Calu3 (cell line): ENCODE measurements at regions not wholly inside any gene's neighbourhood (a gene's known extent, or its start where the extent isn't known, plus 50 kb on each side); places are given as distances from the start of the nearest gene placed in this dataset.

Source experiments
- BruUV-seq: library from RNA; stranded (reverse); fragments of 400-500 nt; replicated peaks from 2 replicates; lab custom pipeline; 2021; lab: Mats Ljungman, UMichigan
- CTCF ChIA-PET: fragments of 300-600 bp; sonication (Branson Sonifier 250); formaldehyde crosslinking; loops from one replicate; lab custom pipeline; 2022; ENCODE audit warnings: antibody characterized with exemption; lab: Charles Lee
- DNase-seq: peaks from one replicate; pipeline ENCODE4 v3.0.0; 2022
- H3K27ac Mint-ChIP-seq: one replicate; pipeline ENCODE4 v1.8.0; 2022; ENCODE audit warnings: mixed read lengths; ENCODE audit not compliant: unreplicated experiment
- H3K27me3 Mint-ChIP-seq: one replicate; pipeline ENCODE4 v1.8.0; 2022; ENCODE audit warnings: mixed read lengths; ENCODE audit not compliant: unreplicated experiment
- H3K36me3 Mint-ChIP-seq: one replicate; pipeline ENCODE4 v1.8.0; 2022; ENCODE audit warnings: mild to moderate bottlenecking, moderate library complexity, mixed read lengths; ENCODE audit not compliant: insufficient read depth, unreplicated experiment
- H3K4me1 Mint-ChIP-seq: one replicate; pipeline ENCODE4 v1.8.0; 2022; ENCODE audit warnings: mild to moderate bottlenecking, low read depth, mixed read lengths; ENCODE audit not compliant: unreplicated experiment
- H3K4me3 Mint-ChIP-seq: one replicate; pipeline ENCODE4 v1.8.0; 2022; ENCODE audit warnings: mild to moderate bottlenecking, low read depth, moderate library complexity, mixed read lengths; ENCODE audit not compliant: unreplicated experiment
- H3K9me3 Mint-ChIP-seq: one replicate; pipeline ENCODE4 v1.8.0; 2022; ENCODE audit warnings: low read depth, mixed read lengths; ENCODE audit not compliant: unreplicated experiment
- intact Hi-C: fragments of 100-400 bp; cut with micrococcal nuclease; formaldehyde crosslinking; loops from one replicate; pipeline ENCODE4 v1.10.0; 2022; ENCODE audit not compliant: unreplicated experiment
- TF ChIP-seq, protein P1 (sequence below): fragments of 200-600 bp; IDR thresholded peaks from one replicate; pipeline ENCODE4 v1.8.0; 2022; ENCODE audit warnings: antibody characterized with exemption; ENCODE audit not compliant: unreplicated experiment

DNA sequence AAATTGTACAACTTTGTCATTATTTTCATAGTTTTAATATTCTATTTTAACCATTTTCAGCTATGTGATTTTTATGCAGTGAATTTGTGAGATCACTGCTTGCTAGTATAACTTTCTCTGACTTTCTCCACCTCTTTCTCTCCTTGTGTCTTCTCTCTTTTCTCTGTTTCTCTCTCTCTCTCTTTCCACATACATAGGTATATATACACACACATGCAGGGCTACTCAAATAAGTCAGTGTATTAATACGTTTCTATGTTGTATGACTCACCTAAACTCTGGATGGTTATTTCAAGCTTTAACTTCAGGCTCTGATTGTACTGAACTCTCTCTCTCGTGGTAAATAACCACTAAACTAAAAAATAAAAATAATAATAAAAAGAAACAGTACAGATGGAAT is 1389.3 kb upstream of the ALCAM start:
- intact Hi-C loops = no loop called here
- CTCF ChIA-PET = no interaction called here
- H3K36me3 Mint-ChIP-seq = no peaks in the 10 kb centered on the region

DNA sequence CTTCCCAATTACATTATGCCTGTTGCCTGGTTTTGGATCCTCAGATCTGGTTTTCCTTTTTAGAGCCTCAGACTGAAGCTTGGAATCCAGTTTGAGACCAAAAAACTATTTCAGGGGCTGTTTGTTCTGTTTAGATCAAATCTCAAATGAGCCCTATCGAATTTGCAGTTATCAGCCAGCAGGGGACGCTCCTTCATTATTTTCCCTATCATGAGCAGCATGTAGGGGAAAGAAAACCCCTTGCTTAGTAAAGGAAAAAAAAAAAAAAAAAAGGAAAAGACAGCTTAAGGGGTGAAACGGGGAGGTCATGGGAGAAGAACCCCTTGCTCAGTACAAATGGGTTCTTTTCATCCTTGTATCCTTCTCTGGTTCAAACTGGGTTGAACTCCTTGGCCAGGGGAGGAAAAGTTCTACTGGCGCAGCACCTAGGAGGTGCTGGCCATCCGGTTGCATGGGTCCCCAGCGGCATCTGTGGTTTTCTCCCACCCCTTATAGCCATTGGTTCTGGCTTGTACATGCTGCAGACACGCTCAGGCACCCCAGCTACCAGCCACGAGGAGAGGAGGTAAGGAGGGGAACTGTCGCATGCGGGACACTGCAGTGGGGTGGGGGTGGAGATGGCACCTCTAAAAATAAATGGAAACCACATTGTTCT is 1375.1 kb upstream of the ALCAM start:
- CTCF ChIA-PET = interaction anchor here (0.6 kb wide), 1 partner anchor 183 kb away, joined by 3 read pairs; no protein-coding TSS in a partner anchor
- no TSS peak for BruUV-seq
- Mint-ChIP-seq H3K9me3 (no peaks in the 10 kb centered on the region), H3K4me3 (no peak overlapping the region), H3K27ac (no peak overlapping the region), H3K36me3 (no peaks in the 10 kb centered on the region), H3K4me1 (no peaks in the 10 kb centered on the region), H3K27me3 (no peaks in the 10 kb centered on the region)
- intact Hi-C loops = no loop called here
- TF ChIP-seq, protein P1, sequence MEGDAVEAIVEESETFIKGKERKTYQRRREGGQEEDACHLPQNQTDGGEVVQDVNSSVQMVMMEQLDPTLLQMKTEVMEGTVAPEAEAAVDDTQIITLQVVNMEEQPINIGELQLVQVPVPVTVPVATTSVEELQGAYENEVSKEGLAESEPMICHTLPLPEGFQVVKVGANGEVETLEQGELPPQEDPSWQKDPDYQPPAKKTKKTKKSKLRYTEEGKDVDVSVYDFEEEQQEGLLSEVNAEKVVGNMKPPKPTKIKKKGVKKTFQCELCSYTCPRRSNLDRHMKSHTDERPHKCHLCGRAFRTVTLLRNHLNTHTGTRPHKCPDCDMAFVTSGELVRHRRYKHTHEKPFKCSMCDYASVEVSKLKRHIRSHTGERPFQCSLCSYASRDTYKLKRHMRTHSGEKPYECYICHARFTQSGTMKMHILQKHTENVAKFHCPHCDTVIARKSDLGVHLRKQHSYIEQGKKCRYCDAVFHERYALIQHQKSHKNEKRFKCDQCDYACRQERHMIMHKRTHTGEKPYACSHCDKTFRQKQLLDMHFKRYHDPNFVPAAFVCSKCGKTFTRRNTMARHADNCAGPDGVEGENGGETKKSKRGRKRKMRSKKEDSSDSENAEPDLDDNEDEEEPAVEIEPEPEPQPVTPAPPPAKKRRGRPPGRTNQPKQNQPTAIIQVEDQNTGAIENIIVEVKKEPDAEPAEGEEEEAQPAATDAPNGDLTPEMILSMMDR = peak; percentile 36
- peak; percentile 4 for DNase-seq

More for the DNA sequence above, 1389.3 kb upstream of the ALCAM start:
- Mint-ChIP-seq H3K27ac (no peak overlapping the region), H3K27me3 (no peaks in the 10 kb centered on the region), H3K4me3 (no peak overlapping the region), H3K4me1 (no peaks in the 10 kb centered on the region), H3K9me3 (no peaks in the 10 kb centered on the region)
- TF ChIP-seq, protein P1 = no peak
- no TSS peak for BruUV-seq
- DNase-seq = no peak

DNA sequence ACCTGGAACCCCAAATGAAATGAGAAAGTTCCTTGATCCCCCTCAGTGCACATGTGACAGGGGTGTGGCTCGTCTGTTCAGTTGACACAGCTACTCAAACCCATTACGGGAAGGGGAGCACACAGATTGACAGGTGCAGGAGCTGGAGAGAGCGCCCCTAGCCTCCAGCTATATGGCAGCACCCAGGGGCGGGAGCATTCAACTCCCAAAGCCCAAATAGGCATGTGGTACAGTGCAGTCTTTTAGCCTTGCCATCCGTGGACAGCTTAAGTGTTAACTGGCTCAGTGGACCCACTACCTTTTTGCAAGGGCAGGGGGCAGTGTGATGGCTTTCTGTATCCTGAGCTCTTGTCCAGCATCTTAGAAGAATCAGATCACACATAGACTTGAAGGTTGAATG is 1374.2 kb upstream of the ALCAM start:
- Mint-ChIP-seq H3K36me3 (no peaks in the 10 kb centered on the region), H3K27me3 (no peaks in the 10 kb centered on the region), H3K27ac (no peak overlapping the region), H3K9me3 (no peaks in the 10 kb centered on the region), H3K4me3 (no peak overlapping the region), H3K4me1 (no peaks in the 10 kb centered on the region)
- CTCF ChIA-PET = no interaction called here
- DNase-seq = no peak
- BruUV-seq = no TSS peak
- TF ChIP-seq, protein P1 = no peak
- intact Hi-C loops = no loop called here

DNA sequence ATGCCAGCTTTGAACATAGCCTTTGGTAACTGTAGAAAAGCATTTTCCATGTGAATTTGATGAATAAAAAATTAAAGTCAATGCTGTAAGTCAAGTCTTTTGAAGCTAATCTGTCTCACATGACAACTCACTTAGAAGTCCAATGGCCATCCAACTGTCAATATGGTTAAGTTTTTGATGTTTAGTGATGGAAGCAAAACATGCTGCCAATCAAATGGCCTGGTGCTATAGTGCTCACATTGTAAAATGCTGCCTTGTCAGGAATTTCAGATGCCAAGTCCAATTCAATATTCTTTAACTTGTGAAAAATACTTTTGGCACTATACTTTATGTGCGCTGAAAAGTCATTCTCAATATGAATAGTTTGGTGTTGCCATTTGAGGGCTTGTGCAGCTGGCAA is 1361.8 kb upstream of the ALCAM start:
- CTCF ChIA-PET = no interaction called here
- TF ChIP-seq, protein P1 = no peak
- Mint-ChIP-seq H3K4me3 (no peak overlapping the region), H3K36me3 (no peaks in the 10 kb centered on the region), H3K4me1 (no peaks in the 10 kb centered on the region), H3K9me3 (no peaks in the 10 kb centered on the region), H3K27me3 (no peaks in the 10 kb centered on the region), H3K27ac (no peak overlapping the region)
- no TSS peak for BruUV-seq
- no peak for DNase-seq
- intact Hi-C loops = no loop called here
